ENCODE measurements at regions not wholly inside any gene's neighbourhood (a gene's known extent, or its start where the extent isn't known, plus 50 kb on each side); places are given as distances from the start of the nearest gene placed in this dataset.

GRCh38 chr1:47574451-47575165 lies 136.8 kb downstream of the FOXD2 start:
- TF ChIP-seq POLR2A (IDR thresholded peaks at IDR 0.05) (no peak), CTCF (IDR thresholded peaks at IDR 0.05) (no peak)

Data from Peyer's patch (tissue), 4 donors.